GM18505 (cell line): ENCODE measurements at regions not wholly inside any gene's neighbourhood (a gene's known extent, or its start where the extent isn't known, plus 50 kb on each side); places are given as distances from the start of the nearest gene placed in this dataset.
"Not testable (repeated sequence)": the region's sequence is repeated elsewhere in the genome, so short reads cannot be mapped to it uniquely, and the experiment has no call there.

Source experiments
- ATAC-seq: cut with Tn5 transposase; IDR thresholded peaks from one replicate; pipeline ENCODE4 v1.9.1; 2021; ENCODE audit not compliant: unreplicated experiment
- POLR2A ChIP-seq: IDR thresholded peaks from 4 replicates; pipeline ENCODE4 v1.6.1; 2011; ENCODE audit warnings: borderline replicate concordance; ENCODE audit not compliant: insufficient read depth, insufficient read length; ENCODE audit errors: extremely low read depth

DNA sequence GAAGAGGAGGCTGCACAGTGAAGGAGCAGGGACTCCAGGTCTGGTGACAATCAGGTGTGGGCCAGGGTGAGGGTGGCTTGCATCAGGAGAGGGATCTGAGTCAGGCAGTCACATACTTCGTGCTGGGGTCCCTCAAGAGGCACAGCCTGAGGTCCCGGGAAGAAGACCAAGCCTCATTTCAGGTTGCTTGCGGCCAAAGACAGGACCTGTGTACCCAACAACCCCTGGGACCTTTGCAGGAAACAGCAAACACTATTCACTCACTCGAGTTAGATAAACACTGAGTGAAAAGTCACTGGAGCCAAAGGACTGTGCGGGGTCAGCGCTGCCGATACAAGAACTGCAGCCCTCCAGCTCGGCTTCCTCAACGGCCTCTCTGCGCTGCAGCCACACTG lies 104.4 kb downstream of the SINHCAF start:
- TF ChIP-seq POLR2A = no peak
- no peak for ATAC-seq

DNA sequence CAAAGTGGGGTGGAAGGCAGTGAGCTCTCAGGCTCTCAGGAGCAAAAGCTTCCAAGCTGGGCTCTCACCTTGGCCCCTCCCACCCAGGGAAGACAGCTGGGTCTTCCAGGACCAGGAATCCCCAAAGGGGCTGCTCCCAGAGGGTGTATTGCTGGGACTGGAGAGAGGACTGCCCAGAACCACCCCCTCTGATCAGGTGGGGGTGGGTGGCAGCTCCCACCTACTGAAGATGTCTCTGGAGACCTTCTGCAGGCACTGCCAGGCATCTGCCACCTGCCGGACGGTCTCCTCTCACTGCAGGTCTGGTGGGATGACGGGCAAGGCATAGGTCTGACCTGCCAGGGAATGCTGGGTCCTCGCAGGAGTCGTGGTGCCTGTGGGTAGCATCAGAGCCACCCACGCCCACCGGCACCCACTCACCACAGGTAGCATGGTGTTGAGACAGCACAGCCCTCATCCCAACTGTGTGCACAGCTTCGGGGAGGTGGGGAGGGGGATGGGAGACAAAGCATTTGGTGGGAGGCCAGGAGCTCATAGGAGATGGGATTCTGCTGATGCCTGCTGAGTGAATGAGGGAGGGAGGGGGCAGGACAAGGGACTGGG lies 103.2 kb downstream of the SINHCAF start:
- no peak for TF ChIP-seq POLR2A
- no peak for ATAC-seq

DNA sequence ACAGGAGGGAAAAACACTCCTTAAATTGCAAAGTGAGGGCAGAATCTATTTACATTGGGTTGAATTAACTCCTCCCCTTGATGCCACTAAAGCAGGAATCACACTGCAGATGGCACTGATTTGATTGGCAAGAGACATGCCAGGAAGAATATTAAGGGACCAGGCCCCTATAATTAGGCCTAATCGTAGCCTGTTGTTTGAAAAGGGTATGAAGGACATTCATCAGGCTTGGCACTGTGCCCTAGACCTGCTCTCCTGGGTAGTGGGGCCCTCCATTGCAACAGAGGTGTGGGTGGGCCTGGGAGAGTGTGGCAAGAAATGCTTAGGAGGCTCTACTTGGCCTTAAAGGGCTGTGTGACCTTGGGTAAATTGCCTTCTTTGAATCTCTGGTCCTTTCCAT lies 102.3 kb downstream of the SINHCAF start:
- ATAC-seq = not testable (repeated sequence)

DNA sequence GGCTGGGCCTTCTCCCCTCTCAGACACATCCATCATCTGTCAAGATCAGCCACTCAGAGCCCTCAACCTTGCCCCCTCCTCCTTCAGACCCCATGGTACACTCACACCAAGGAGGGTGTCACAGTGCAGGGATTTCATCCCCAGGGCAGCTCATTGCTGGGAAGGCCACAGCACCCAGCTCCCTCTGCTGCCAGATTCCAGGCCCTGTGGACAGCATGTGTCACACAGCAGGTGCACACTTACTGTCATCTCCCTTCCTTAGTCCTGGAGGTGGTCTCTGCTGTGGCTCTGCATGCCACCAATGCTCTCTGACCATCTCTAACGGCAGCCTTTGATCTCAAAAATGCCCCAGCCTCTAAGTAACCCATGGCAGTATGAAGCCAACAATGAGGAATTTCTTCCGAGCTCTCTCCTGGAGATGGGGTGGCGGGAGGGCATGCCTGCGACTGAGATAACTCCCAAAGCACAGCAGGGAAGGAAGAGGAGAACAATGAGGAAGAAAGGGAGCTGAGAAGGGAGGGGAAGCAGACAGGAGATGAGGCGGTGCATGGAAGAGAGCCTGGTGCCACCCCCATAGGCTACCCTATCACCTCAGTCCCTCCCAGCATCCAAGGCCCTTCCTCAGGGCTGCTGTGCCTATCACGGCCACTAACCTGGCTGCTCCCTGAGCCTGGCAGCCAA lies 101.0 kb downstream of the SINHCAF start:
- ATAC-seq = no peak
- TF ChIP-seq POLR2A = no peak

DNA sequence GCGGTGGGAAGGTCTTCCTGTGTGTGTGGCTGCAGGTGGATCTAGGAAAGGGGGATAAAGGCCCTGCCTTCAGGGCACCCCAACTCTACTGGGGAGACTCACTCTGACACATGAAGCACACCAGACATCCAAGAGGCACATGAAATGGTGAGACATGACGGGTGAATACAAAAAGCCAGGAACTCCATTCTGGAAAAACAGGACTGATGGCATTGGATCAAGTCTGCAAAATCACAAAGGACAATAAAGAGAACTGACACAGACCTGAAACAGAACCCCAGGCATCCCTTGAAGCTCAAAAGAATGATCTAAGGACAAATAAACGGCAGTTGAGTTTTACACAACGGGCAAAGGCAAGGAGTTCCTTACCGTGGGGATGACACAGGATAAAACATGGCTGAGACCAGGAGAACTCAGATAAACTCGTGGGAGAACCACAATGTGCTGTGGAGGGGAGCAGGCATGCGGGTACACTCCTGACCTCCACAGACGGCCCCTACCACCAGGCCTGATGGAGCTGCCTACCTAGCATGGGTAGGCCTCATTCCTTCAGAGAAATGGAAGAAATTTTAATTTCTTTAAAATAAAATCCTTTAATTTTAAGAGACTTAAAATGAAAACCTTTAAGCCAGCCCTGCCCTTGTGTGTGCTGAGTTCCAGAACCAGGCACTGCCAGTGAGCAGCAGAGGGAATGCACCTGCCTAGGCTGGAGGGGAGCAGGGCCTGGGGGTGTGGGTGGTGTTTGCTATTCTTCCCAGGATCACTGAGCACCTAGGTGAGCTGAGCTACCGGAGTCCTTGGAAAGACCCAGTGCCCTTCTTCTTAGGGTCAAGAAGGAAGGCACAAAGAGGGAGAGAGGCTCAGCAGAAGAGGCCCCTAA lies 100.1 kb downstream of the SINHCAF start:
- no peak for ATAC-seq

DNA sequence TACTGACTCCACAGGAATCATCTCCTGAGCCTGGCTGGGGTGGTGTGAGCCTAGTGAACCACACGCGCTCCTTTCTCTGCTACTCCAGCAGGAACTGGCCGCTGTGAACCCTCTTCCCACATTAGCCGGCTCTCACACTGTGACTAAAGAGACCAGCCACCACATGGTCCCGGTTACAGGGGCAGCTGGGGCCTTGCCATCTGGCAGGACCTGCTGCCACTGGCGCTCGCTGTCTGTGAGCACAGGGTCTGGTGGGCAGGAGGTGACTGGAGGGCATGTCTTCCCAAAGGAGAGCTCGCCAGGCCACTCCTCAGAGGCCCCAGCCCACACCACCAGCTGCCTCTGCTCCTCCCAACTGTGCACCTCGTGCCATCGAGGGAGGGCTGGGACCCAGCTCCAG lies 99.3 kb downstream of the SINHCAF start:
- ATAC-seq = no peak
- TF ChIP-seq POLR2A = no peak

More for the DNA sequence above, 100.1 kb downstream of the SINHCAF start:
- TF ChIP-seq POLR2A = no peak

DNA sequence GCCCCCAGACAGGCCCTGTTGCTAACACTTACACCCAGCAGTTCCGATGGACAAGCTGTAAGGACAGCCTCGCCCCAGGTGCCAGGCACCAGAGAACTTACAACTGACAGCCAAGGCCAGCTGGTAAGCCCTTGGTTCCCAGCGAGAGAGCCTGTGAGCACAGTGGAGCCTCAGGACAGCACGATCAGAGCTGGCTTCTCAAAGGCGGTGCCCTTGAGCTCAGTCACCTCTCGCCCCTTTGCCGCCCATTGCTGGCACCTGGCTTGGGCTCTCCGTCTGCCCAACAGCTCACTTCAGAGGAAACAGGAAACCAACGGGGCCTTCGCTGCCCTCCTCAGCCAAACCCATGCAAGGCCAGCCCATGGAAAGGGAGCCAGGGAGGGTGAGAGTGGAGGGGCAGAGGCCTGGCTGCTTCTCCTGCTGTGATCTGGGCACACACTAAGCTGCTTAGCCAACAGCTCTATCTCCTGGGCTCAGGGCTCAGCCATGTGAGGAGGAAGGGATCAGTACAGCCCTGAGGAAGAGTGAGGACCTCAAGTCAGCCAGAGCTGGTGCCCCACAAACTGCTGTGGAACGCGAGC lies 98.5 kb downstream of the SINHCAF start:
- TF ChIP-seq POLR2A = no peak
- ATAC-seq = no peak

DNA sequence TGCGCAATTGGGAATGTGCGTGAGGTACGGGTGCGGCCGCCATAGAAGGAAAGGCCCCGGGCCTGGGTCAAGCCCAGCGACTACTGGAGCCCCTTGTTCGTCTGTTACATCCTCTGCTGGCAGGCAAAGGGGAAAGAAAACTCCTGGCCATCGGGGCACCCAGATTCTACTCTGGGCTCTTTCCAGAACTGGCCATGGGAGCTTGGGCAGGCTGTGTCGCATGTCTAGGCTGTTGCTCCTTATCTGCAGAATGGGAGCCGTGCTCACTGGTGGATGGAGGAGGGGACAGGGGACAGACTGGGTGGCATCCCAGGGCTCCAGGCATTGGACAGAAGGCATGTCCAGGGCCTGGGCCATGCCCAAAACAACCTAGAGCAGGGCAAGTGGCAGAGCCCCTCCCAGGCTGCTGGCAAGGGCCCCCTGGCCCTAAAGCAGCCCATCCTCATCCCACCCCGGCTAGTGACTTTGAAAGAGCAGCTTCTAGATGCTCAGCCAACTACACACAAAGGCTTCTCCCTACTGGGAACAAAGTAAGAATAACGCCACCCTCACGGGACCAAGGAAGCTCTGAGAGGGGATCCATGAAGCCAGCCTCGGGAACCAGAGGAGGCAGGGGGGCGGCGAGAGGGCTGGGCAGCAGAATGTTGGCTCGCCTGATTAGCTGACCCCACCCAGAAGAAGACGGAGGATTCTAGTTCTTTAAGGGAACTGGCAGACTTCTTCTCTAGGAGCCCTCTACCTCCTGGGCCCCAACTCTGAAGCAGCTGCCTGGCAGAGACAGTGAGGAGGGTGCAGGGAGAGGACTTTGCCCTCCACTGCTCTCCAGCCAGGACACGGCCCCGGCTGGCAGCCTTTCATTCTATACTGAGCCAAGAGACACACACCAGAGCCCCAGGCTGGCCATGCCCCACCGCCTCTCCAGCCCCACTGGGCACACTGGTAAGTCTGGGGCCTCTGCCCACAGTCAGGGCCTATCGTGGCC lies 96.8 kb downstream of the SINHCAF start:
- no peak for ATAC-seq
- no peak for TF ChIP-seq POLR2A

DNA sequence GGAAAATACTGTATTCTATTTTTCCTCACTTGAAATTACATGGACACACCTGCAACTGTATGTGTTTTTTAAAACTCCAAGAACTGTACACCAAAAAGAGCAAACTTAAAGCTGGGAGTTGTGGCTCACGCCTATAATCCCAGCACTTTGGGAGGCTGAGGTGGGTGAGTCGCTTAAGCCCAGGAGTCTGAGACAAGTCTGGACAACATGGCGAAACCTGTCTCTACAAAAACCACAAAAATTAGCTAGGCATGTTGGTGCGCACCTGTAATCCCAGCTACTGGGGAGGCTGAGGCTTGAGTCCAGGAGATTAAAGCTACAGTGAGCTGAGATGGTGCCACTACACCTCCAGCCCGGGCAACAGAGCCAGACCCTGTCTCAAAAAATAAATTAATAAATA lies 95.9 kb downstream of the SINHCAF start:
- no peak for ATAC-seq
- TF ChIP-seq POLR2A = no peak
